GM19240 (cell line): ENCODE measurements at regions not wholly inside any gene's neighbourhood (a gene's known extent, or its start where the extent isn't known, plus 50 kb on each side); places are given as distances from the start of the nearest gene placed in this dataset.

ENCODE experiments used
- DNase-seq: peaks from one replicate; pipeline ENCODE4 v3.0.0; 2011; ENCODE audit warnings: low spot score; ENCODE audit not compliant: insufficient read length

DNA sequence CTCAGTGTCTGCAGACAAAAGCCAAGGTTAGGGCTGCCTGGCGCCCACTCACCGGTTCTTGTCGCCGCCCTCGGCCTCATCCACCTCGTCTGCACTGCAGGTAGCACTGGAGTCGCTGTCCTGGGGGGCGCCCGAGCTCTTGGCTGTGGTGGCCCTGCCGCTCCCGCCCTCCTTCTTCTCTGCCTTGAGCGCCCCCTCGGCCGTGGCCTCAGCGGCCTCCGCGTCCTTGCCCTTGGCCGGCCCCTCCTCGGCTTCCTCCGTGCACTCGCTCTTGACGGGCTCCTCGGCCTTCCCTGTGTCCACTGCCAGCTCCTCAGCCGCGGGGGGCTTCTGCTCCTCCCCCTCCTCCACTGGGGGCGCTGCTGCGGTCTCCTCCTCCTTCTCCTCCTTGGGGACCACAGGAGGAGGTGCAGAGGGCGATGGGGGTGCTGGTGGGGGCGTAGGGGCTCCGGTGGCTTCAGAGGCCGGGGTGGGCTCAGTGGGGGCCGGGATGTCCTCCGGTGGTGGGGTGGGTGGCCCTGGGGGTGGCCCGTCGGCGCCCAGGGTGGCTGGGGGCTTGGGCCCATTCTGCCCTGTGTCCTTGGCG, 77.2 kb downstream of the RFLNA start:
- no peak for DNase-seq

DNA sequence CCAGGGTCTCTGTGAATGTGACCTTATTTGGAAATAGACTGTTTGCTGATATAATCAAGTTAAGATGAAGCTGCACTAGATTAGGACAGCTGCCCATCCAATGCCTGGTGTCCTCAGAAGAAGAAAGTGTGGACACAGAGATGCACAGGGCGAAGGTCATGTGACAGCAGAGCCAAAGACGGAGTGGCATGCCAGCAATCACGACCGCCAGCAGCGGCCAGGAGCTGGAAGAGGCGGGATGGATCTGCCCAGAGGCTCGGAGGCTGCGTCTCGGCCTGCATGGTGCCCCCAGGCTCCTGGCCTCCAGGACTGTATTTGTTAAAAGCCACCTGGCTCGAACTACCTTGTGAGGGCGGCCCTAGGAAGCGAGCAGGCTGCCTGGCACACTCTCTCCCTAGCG, 76.5 kb downstream of the RFLNA start:
- no peak for DNase-seq

DNA sequence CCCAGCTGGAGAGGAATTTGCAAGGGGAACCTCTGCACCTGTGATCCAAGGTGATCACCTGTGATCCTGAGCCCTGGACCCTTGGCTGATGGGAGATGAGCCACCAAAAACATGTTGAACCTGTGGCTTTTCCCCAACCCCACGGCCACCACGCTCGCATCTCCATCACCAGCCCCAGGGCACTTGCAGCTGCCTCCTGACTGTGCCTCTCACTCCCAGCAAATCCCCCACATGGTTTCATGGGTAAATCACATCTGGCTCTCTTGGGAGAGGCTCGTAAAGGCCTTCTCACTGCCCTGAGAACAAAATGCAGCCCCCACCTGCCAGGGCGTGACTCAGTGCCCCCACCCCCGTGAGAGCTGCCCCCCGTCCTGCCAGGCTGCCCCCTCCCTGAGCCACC, 76.0 kb downstream of the RFLNA start:
- no peak for DNase-seq

DNA sequence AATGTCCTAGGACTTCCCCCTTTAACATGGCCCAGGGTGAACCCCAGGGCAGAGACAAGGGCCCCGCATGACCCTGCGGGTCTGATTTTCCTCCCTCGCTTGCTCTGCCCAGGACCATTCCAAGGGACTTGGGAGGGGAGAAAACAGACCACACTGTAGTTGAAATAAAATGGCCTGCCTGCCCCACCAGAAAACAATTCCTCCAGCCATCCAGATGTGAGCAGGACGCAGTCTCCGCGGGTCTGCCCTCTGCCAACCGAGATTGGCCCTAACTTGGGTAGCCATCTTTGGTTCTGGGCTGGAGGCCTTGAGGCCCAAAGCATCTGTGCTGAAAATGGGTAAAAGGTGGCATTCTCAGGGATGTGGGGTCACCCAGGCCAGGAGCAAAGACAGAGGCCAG, 75.5 kb downstream of the RFLNA start:
- DNase-seq = no peak

DNA sequence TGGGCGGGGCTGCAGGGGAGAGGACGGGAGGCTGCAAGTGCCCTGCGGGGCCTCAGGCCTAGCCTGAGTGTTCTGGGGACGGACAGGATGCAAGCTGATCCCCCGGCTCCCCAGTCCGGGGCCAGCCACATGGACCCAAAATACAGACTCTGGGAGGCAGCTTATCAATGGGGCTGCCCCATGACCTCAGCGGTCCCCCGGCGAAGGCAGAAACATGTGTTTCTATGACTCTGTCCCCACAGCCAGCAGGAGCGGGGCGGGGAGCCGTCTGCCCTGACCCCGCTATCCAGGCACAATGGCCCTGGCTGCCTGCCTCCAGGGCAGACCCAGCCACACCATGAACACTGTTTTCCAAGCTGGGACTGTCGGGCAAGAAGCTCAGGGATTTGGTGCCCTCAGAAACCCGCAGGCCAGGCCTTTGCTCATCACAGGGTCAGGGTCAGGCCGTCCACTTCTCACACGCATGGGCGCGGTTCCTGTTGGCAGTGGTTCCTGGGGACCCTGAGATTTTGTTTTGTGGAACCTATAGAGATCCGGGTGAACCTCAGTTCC, 75.0 kb downstream of the RFLNA start:
- DNase-seq = no peak

DNA sequence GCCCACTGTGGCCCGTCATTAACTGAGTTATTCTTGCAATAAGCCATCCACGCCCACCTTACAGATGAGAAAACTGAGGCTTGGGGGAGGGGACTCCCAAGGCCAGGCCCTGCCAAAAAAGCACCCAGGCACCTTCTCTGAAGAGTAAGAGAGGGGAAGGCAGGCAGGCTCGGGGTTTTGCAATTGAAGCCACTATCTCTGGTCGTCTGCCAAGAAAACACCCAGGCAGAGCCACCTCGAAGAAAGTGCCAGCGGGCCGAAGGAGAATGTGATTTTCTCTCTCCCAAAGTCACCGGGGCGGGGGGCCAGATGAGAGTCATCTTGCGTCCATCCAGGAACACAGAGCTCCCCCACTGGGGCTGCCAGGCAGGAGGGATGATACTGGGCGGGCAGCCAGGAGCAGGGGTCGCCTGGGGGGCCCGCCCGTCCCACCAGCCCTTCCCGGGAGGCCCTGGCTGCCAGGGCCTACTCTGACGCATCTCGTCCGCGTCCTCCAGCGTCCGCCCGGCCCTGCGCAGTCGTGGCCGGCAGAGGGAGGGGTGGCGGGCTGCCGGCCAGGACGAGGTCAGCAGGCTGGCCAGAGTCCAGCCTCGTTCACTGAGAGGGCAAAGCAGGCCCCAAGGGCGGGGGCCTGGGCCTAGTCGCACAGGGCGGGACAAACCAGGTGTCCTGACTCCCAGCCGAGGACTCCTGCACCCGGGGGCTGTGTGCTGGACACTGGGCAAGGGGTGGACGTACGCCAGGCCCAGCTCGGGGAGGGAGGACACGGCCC, 74.3 kb downstream of the RFLNA start:
- DNase-seq = no peak

DNA sequence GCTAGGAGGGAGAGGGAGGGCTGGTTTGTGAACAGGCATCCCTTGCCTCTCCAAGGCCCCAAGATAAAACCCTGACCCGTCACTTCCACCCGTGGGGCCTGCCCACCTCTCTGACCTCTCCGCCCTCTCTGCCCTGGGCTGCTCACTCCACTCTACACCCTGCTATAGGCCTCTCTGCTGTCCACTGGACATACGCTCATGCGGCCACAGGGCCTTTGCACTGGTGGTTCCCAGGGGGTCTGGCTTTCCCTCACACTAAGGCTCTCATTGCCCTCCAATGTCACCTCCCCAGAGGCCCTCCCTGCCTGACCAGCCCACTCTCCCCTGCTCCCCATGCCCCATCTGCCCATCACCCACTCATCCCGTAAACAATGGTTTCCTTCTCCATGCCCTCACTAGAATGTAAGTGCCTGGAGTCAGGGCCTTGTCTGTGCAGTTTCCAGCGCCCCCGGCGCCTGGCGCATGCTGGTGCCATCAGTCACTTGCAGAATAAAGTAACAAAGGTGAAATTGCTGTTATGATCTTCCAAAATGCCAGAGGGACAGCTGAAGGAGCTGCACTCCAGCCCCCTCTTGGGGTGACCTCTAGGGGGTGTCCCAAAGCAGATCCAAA, 73.6 kb downstream of the RFLNA start:
- DNase-seq = no peak

DNA sequence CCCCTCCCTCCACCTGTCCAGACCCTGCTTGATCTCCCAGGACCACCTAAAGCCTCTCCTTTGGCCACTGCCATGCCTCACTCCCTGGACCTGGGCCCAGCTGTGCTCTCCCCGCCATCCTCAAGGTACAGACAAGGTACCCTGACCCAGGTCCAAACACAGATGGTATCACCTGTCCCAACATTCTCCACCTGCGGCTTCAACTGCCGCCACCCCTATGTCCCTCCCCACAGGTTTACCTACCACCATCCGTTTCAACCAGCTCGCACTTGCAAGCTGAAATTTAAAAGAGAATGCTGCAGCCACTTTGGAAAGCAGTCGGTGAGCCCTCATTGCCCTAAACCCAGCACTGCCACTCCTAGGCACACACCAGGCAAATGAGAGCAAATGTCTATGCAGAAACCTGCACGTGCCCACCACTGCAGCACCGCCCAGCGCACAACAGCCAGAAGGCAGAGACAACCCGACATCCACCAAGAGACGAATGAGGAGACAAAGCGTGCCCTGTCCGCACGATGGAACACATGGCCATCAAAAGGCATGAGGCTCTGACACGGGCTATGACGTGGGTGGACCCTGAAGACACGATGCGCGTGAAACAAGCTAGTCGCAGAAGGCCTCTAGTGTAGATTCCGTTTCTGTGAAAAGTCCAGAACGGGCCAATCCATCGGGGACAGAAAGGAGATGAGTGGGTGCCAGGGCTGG, 71.0 kb downstream of the RFLNA start:
- DNase-seq = no peak
